Kidney glomerular epithelial cell (primary cell): ENCODE measurements at regions not wholly inside any gene's neighbourhood (a gene's known extent, or its start where the extent isn't known, plus 50 kb on each side); places are given as distances from the start of the nearest gene placed in this dataset.
A peak's percentile ranks its signal among the peaks of the same experiment; 100 is the strongest.
"Not testable (repeated sequence)": the region's sequence is repeated elsewhere in the genome, so short reads cannot be mapped to it uniquely, and the experiment has no call there.

Experiments
- DNase-seq: peaks from one replicate; lab custom pipeline; 2025; lab: John Stamatoyannopoulos, UW

GRCh38 chr12:76664731-76665130 lies 99.2 kb upstream of the ZDHHC17 start:
- no peak for DNase-seq

- DNase-seq, result no peak
These were observed 97.6 kb upstream of the ZDHHC17 start for GRCh38 chr12:76666290-76666835.

GRCh38 chr12:76669981-76670380 lies 93.9 kb upstream of the ZDHHC17 start:
- DNase-seq, result no peak

- peak; percentile 64 for DNase-seq
These were observed 93.1 kb upstream of the ZDHHC17 start for GRCh38 chr12:76670776-76671175.

- DNase-seq, result no peak
These were observed 89.1 kb upstream of the ZDHHC17 start for GRCh38 chr12:76674669-76675315.

- DNase-seq, result not testable (repeated sequence)
These were observed 87.7 kb upstream of the ZDHHC17 start for GRCh38 chr12:76676261-76676660.

- DNase-seq, result no peak
These were observed 84.9 kb upstream of the ZDHHC17 start for GRCh38 chr12:76678992-76679391.

GRCh38 chr12:76679778-76680177 lies 84.1 kb upstream of the ZDHHC17 start:
- DNase-seq, result no peak

- peak; percentile 8 for DNase-seq
These were observed 83.0 kb upstream of the ZDHHC17 start for GRCh38 chr12:76680940-76681339.

GRCh38 chr12:76685246-76685678 lies 78.7 kb upstream of the ZDHHC17 start:
- no peak for DNase-seq

GRCh38 chr12:76687981-76688380 lies 75.9 kb upstream of the ZDHHC17 start:
- no peak for DNase-seq

GRCh38 chr12:76688631-76689030 lies 75.3 kb upstream of the ZDHHC17 start:
- DNase-seq, result no peak

- no peak for DNase-seq
These were observed 72.8 kb upstream of the ZDHHC17 start for GRCh38 chr12:76690921-76691700.

- no peak for DNase-seq
These were observed 71.1 kb upstream of the ZDHHC17 start for GRCh38 chr12:76692846-76693245.

- no peak for DNase-seq
These were observed 69.5 kb upstream of the ZDHHC17 start for GRCh38 chr12:76694369-76694768.

GRCh38 chr12:76696186-76696585 lies 67.7 kb upstream of the ZDHHC17 start:
- no peak for DNase-seq

GRCh38 chr12:76697849-76698248 lies 66.1 kb upstream of the ZDHHC17 start:
- no peak for DNase-seq

- DNase-seq, result no peak
These were observed 65.6 kb upstream of the ZDHHC17 start for GRCh38 chr12:76698316-76698715.

GRCh38 chr12:76698966-76699365 lies 64.9 kb upstream of the ZDHHC17 start:
- DNase-seq, result no peak

GRCh38 chr12:76701690-76702089 lies 62.2 kb upstream of the ZDHHC17 start:
- DNase-seq, result no peak

GRCh38 chr12:76702946-76703345 lies 61.0 kb upstream of the ZDHHC17 start:
- no peak for DNase-seq

- DNase-seq, result no peak
These were observed 59.2 kb upstream of the ZDHHC17 start for GRCh38 chr12:76704693-76705092.

GRCh38 chr12:76706101-76706500 lies 57.8 kb upstream of the ZDHHC17 start:
- DNase-seq, result peak; percentile 20
